CD4-positive, alpha-beta T cell (primary cell): ENCODE measurements at regions not wholly inside any gene's neighbourhood (a gene's known extent, or its start where the extent isn't known, plus 50 kb on each side); places are given as distances from the start of the nearest gene placed in this dataset.

Source experiments
- ATAC-seq: fragments of 200-7000 bp; cut with Tn5 transposase; one replicate; pipeline ENCODE4 v1.10.0; 2022; ENCODE audit warnings: mild to moderate bottlenecking; ENCODE audit not compliant: poor library complexity
- CTCF ChIA-PET: fragments of 350-600 bp; sonication (Branson Sonifier 250); formaldehyde crosslinking; loops from one replicate; lab custom pipeline; 2021; ENCODE audit warnings: antibody characterized with exemption, inconsistent platforms; lab: Charles Lee
- POLR2A ChIA-PET: fragments of 350-600 bp; sonication (Branson Sonifier 250); formaldehyde crosslinking; loops from one replicate; lab custom pipeline; 2021; ENCODE audit warnings: antibody characterized with exemption, inconsistent platforms; lab: Charles Lee
- DNase-seq, 14 experiments: peaks; one replicate each; pipeline ENCODE4 v3.0.0-alpha.2; 2013 to 2020; ENCODE audit warnings: mixed read lengths in 2 of 14
- H3K27ac ChIP-seq, 2 donors: one replicate each; pipeline versions ENCODE4 v1.5.1 to v1.7.0; 2013; ENCODE audit warnings: low read length in 2 of 2, low read depth in 1 of 2, mild to moderate bottlenecking in 1 of 2
- H3K27me3 ChIP-seq, 2 experiments: 1 replicate in 1 of 2; 2 replicates in 1 of 2; pipeline versions ENCODE4 v1.6.1 to v1.7.0; 2013; ENCODE audit warnings: low read length in 2 of 2, control low read depth in 1 of 2, mild to moderate bottlenecking in 1 of 2, moderate library complexity in 1 of 2; ENCODE audit not compliant: insufficient read depth in 2 of 2, control insufficient read depth in 1 of 2
- H3K36me3 ChIP-seq: one replicate; pipeline ENCODE4 v1.6.1; 2013; ENCODE audit warnings: low read length, control low read depth; ENCODE audit not compliant: insufficient read depth
- H3K4me1 ChIP-seq: one replicate; pipeline ENCODE4 v1.6.1; 2013; ENCODE audit warnings: low read length, control low read depth; ENCODE audit not compliant: insufficient read depth
- H3K4me3 ChIP-seq: one replicate; pipeline ENCODE4 v1.5.1; 2013; ENCODE audit warnings: mild to moderate bottlenecking, low read length, moderate library complexity
- H3K9me3 ChIP-seq, 2 experiments: 1 replicate in 1 of 2; 2 replicates in 1 of 2; pipeline versions ENCODE4 v1.6.1 to v1.7.0; 2013; ENCODE audit warnings: low read length in 2 of 2, mild to moderate bottlenecking in 2 of 2, control low read depth in 1 of 2, moderate library complexity in 1 of 2; ENCODE audit not compliant: control insufficient read depth in 1 of 2, insufficient read depth in 1 of 2
- H3K27ac Mint-ChIP-seq: one replicate; pipeline ENCODE4 v1.8.0; 2020; ENCODE audit warnings: mixed read lengths
- H3K27me3 Mint-ChIP-seq: one replicate; pipeline ENCODE4 v1.8.0; 2021; ENCODE audit warnings: mixed read lengths
- H3K36me3 Mint-ChIP-seq: one replicate; pipeline ENCODE4 v1.8.0; 2021; ENCODE audit warnings: low read depth, mixed read lengths
- H3K4me1 Mint-ChIP-seq: one replicate; pipeline ENCODE4 v1.8.0; 2021; ENCODE audit warnings: low read depth, mixed read lengths
- H3K4me3 Mint-ChIP-seq: one replicate; pipeline ENCODE4 v1.8.0; 2020; ENCODE audit warnings: mild to moderate bottlenecking, mixed read lengths
- H3K9me3 Mint-ChIP-seq: one replicate; pipeline ENCODE4 v1.8.0; 2020; ENCODE audit warnings: mixed read lengths
- intact Hi-C, 2 experiments: fragments of 100-400 bp; cut with DNase I in 1 of 2; cut with micrococcal nuclease in 1 of 2; formaldehyde crosslinking; loops; one replicate each; pipeline versions ENCODE4 v1.15.1 to v1.9.0; 2023 to 2025; cut with DNase I, micrococcal nuclease
- TF ChIP-seq, protein P1 (sequence below): fragments of 200-600 bp; IDR thresholded peaks from one replicate; pipeline ENCODE4 v1.8.0; 2022; ENCODE audit warnings: antibody characterized with exemption, mild to moderate bottlenecking

DNA sequence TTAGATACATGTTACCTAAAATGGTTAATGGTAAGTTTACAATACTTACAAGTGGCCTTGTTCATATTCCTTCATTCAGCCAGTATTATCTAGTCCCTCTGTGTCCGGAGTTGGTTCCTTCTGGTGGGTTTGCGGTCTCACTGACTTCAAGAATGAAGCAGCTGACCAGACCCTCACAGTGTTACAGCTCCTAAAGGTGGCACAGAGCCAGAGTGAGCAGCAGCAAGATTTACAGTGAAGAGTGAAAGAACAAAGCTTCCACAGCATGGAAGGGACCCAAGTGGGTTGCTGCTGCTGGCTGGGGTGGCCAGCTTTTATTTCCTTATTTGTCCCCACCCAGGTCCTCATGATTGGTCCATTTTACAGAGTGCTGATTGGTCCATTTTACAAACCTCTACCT, 916.8 kb downstream of the MCTP2 start:
- H3K4me1 ChIP-seq = no peaks in the 10 kb centered on the region
- H3K27me3 Mint-ChIP-seq = no peaks in the 10 kb centered on the region
- H3K27ac Mint-ChIP-seq = no peak overlapping the region
- TF ChIP-seq, protein P1, sequence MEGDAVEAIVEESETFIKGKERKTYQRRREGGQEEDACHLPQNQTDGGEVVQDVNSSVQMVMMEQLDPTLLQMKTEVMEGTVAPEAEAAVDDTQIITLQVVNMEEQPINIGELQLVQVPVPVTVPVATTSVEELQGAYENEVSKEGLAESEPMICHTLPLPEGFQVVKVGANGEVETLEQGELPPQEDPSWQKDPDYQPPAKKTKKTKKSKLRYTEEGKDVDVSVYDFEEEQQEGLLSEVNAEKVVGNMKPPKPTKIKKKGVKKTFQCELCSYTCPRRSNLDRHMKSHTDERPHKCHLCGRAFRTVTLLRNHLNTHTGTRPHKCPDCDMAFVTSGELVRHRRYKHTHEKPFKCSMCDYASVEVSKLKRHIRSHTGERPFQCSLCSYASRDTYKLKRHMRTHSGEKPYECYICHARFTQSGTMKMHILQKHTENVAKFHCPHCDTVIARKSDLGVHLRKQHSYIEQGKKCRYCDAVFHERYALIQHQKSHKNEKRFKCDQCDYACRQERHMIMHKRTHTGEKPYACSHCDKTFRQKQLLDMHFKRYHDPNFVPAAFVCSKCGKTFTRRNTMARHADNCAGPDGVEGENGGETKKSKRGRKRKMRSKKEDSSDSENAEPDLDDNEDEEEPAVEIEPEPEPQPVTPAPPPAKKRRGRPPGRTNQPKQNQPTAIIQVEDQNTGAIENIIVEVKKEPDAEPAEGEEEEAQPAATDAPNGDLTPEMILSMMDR = no peak
- no peak overlapping the region for H3K27ac ChIP-seq
- ChIA-PET POLR2A (no interaction called here), CTCF (no interaction called here)
- intact Hi-C loops = no loop called here
- no peak overlapping the region for H3K4me3 Mint-ChIP-seq
- no peaks in the 10 kb centered on the region for H3K4me1 Mint-ChIP-seq
- no peak overlapping the region for H3K4me3 ChIP-seq
- no peaks in the 10 kb centered on the region for H3K36me3 Mint-ChIP-seq
- H3K9me3 ChIP-seq = no peaks in the 10 kb centered on the region
- H3K27me3 ChIP-seq = no peaks in the 10 kb centered on the region
- ATAC-seq (no peak), DNase-seq (no peak)
- H3K36me3 ChIP-seq = no peaks in the 10 kb centered on the region
- peaks cover 6% of the 10 kb centered on the region for H3K9me3 Mint-ChIP-seq

DNA sequence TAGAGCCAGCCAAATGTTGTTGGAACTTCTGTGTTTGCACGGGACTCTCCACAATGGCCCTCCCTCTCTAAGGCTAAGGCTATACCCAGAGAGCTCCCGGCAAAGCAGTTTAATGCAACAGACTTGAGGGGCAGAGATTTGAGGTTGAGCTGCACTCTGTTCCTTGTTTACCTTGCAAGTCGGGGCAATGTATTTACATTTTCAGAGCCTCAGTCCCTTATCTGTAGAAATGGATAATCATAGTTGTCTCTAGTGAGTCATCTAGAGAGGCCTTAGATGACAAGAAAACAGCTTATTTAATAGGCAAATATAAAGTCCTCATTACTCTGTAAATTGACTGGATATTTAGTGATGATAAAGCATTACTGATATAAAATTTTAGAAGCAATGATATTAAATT, 917.7 kb downstream of the MCTP2 start:
- no peak overlapping the region for H3K4me3 Mint-ChIP-seq
- ChIA-PET POLR2A (no interaction called here), CTCF (no interaction called here)
- Histone ChIP-seq H3K4me1 (no peaks in the 10 kb centered on the region), H3K4me3 (no peak overlapping the region), H3K27ac (no peak overlapping the region), H3K27me3 (no peaks in the 10 kb centered on the region), H3K36me3 (no peaks in the 10 kb centered on the region), H3K9me3 (no peaks in the 10 kb centered on the region)
- H3K9me3 Mint-ChIP-seq = peaks cover 14% of the 10 kb centered on the region
- H3K4me1 Mint-ChIP-seq = no peaks in the 10 kb centered on the region
- TF ChIP-seq, protein P1 = no peak
- no peaks in the 10 kb centered on the region for H3K36me3 Mint-ChIP-seq
- ATAC-seq (no peak), DNase-seq (no peak)
- intact Hi-C loops = no loop called here
- no peak overlapping the region for H3K27ac Mint-ChIP-seq
- H3K27me3 Mint-ChIP-seq = no peaks in the 10 kb centered on the region

DNA sequence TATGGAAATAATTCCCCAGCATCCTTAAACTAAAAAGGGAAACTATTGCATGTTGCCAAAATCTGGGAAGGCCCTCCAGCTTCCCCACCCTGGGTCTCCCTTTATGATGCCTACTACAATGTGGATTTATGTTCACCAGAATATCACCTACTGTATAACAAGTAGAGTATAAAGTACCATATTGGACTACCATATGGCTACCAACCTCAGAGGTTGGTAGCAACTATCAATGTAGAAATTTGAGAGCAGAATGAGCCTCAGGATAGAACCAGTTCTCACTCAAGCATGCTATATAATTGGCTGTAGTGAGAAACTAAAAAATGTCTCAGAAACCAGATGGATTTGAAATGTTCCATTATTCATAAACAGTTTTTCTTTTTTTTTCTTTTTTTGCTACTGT, 918.4 kb downstream of the MCTP2 start:
- Mint-ChIP-seq H3K4me3 (no peak overlapping the region), H3K36me3 (no peaks in the 10 kb centered on the region), H3K4me1 (no peaks in the 10 kb centered on the region), H3K9me3 (peaks cover 14% of the 10 kb centered on the region), H3K27me3 (no peaks in the 10 kb centered on the region), H3K27ac (no peak overlapping the region)
- no peak for DNase-seq
- intact Hi-C loops = no loop called here
- TF ChIP-seq, protein P1 = no peak
- no peak for ATAC-seq
- Histone ChIP-seq H3K27me3 (no peaks in the 10 kb centered on the region), H3K9me3 (no peaks in the 10 kb centered on the region), H3K4me3 (no peak overlapping the region), H3K27ac (no peak overlapping the region), H3K4me1 (no peaks in the 10 kb centered on the region), H3K36me3 (no peaks in the 10 kb centered on the region)
- ChIA-PET CTCF (no interaction called here), POLR2A (no interaction called here)
